ENCODE measurements at regions not wholly inside any gene's neighbourhood (a gene's known extent, or its start where the extent isn't known, plus 50 kb on each side); places are given as distances from the start of the nearest gene placed in this dataset.

- no peak for TF ChIP-seq CTCF (IDR thresholded peaks at IDR 0.05; ENCODE audit: insufficient read depth, low read length, severe bottlenecking)
- H3K27me3 ChIP-seq (ENCODE audit: control insufficient read depth, insufficient read depth, low read length), result no peaks in the 10 kb centered on the region
- no peaks in the 10 kb centered on the region for H3K36me3 ChIP-seq (ENCODE audit: control insufficient read depth, insufficient read depth, low read length)
- DNase-seq (ENCODE audit: low read depth) (no peak), FAIRE-seq (peak; percentile 64)
- no peak overlapping the region for H3K4me3 ChIP-seq (ENCODE audit: low read depth, low read length)
These were observed 256.1 kb upstream of the NOCT start for GRCh38 chr4:138759554-138759902.

- no peak for TF ChIP-seq CTCF (IDR thresholded peaks at IDR 0.05; ENCODE audit: insufficient read depth, low read length, severe bottlenecking)
- no peak for FAIRE-seq
- Histone ChIP-seq H3K36me3 (ENCODE audit: control insufficient read depth, insufficient read depth, low read length) (no peaks in the 10 kb centered on the region), H3K4me3 (ENCODE audit: low read depth, low read length) (no peak overlapping the region), H3K27me3 (ENCODE audit: control insufficient read depth, insufficient read depth, low read length) (no peaks in the 10 kb centered on the region)
- DNase-seq (ENCODE audit: low read depth), result no peak
These were observed 256.6 kb upstream of the NOCT start for GRCh38 chr4:138758876-138759553.

- H3K4me3 ChIP-seq (ENCODE audit: low read depth, low read length), result no peak overlapping the region
- DNase-seq (ENCODE audit: low read depth) (no peak), FAIRE-seq (no peak)
- TF ChIP-seq CTCF (IDR thresholded peaks at IDR 0.05; ENCODE audit: insufficient read depth, low read length, severe bottlenecking), result no peak
- H3K36me3 ChIP-seq (ENCODE audit: control insufficient read depth, insufficient read depth, low read length), result no peaks in the 10 kb centered on the region
- H3K27me3 ChIP-seq (ENCODE audit: control insufficient read depth, insufficient read depth, low read length), result no peaks in the 10 kb centered on the region
These were observed 257.4 kb upstream of the NOCT start for GRCh38 chr4:138758196-138758595.

- TF ChIP-seq CTCF (IDR thresholded peaks at IDR 0.05; ENCODE audit: insufficient read depth, low read length, severe bottlenecking), result no peak
- Histone ChIP-seq H3K27me3 (ENCODE audit: control insufficient read depth, insufficient read depth, low read length) (no peaks in the 10 kb centered on the region), H3K36me3 (ENCODE audit: control insufficient read depth, insufficient read depth, low read length) (no peaks in the 10 kb centered on the region), H3K4me3 (ENCODE audit: low read depth, low read length) (no peak overlapping the region)
- FAIRE-seq, result no peak
- DNase-seq (ENCODE audit: low read depth), result no peak
These were observed 258.1 kb upstream of the NOCT start for GRCh38 chr4:138757432-138757831.

GRCh38 chr4:138756519-138756918 lies 259.1 kb upstream of the NOCT start:
- no peak overlapping the region for H3K4me3 ChIP-seq (ENCODE audit: low read depth, low read length)
- DNase-seq (ENCODE audit: low read depth) (no peak), FAIRE-seq (no peak)
- H3K27me3 ChIP-seq (ENCODE audit: control insufficient read depth, insufficient read depth, low read length), result no peaks in the 10 kb centered on the region
- TF ChIP-seq CTCF (IDR thresholded peaks at IDR 0.05; ENCODE audit: insufficient read depth, low read length, severe bottlenecking), result no peak
- H3K36me3 ChIP-seq (ENCODE audit: control insufficient read depth, insufficient read depth, low read length), result no peaks in the 10 kb centered on the region

GRCh38 chr4:138751309-138751708 lies 264.3 kb upstream of the NOCT start:
- FAIRE-seq (no peak), DNase-seq (ENCODE audit: low read depth) (peak; percentile 39)
- no peak for TF ChIP-seq CTCF (IDR thresholded peaks at IDR 0.05; ENCODE audit: insufficient read depth, low read length, severe bottlenecking)
- Histone ChIP-seq H3K27me3 (ENCODE audit: control insufficient read depth, insufficient read depth, low read length) (no peaks in the 10 kb centered on the region), H3K4me3 (ENCODE audit: low read depth, low read length) (no peak overlapping the region), H3K36me3 (ENCODE audit: control insufficient read depth, insufficient read depth, low read length) (no peaks in the 10 kb centered on the region)
